ENCODE measurements at regions not wholly inside any gene's neighbourhood (a gene's known extent, or its start where the extent isn't known, plus 50 kb on each side); places are given as distances from the start of the nearest gene placed in this dataset.
"Not testable (repeated sequence)": the region's sequence is repeated elsewhere in the genome, so short reads cannot be mapped to it uniquely, and the experiment has no call there.

DNA sequence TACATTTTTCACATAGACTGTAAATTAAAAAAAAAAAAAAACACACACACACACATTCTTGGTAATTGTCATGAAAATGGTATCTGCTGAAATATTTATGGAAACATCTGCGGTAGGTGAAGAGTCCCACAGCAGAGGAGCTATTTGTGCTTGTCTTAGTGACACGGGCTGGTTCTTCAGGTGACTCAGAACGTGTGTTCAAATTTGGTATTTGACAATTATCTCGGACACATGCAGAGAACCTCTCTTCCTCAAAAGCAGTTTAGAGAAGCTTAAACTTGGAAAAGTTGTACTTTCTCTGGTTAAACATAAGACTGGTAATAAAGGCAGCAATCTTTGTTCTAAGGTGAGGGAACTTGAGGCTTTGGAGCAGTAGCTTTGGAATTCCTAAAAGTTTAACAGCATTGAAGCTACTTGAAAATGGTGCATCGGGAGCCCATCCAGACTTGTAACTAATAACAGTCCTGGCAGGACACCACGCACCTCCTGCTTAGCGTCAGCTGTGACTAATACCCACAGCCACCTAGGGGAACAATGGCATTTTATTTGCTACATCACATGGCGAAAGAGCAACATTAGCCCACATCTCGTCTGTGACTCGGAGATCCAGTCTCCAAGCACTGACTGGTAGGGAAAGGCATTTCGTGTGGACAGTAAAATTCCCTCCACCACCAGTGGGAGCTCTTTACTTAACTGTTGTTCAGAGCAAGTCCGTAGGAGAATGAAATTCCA is 1505.1 kb upstream of the SLC10A2 start:
- DNase-seq: peak; percentile 89

DNA sequence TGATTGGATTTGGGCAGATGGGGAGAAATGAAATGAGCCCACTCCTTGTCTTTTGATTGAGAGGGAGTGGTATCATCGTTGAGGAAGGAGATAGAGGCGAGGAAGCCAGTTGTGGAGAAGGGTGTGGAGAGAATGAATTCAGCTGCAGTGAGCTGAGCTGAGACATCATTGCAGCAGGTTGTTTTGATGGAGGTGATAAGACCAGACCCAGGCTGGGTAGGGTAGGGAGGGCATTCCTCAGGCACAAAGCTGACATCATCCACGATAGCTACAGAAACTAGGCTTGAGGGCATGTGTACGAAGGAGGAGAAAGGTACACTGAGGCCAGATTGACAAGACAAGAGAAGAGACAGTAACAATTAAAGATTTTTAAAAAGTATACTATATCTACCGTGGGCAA is 1500.9 kb upstream of the SLC10A2 start:
- no peak for DNase-seq

GRCh38 chr13:104565888-104566287 is 1499.7 kb upstream of the SLC10A2 start:
- no peak for DNase-seq

GRCh38 chr13:104553896-104554295 is 1487.7 kb upstream of the SLC10A2 start:
- DNase-seq: no peak

DNA sequence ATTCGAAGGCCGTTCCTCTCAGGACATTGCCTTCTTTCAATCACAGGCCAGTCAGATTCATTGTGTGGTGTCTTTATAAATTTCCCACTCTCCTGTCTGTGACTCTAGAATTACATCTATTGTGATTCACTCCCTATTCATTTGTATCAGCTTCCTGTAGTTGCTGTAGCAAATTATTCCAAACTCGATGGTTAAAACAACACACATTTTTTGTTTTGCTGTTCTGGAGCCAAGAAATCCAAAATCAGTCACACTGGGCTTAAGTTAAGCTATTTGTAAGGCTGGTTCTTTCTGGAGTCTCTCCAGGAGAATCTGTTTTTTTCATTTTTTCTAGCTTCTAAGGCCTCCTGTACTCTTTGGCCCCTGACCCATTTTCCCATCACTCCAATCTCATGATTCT is 1487.0 kb upstream of the SLC10A2 start:
- DNase-seq: no peak

DNA sequence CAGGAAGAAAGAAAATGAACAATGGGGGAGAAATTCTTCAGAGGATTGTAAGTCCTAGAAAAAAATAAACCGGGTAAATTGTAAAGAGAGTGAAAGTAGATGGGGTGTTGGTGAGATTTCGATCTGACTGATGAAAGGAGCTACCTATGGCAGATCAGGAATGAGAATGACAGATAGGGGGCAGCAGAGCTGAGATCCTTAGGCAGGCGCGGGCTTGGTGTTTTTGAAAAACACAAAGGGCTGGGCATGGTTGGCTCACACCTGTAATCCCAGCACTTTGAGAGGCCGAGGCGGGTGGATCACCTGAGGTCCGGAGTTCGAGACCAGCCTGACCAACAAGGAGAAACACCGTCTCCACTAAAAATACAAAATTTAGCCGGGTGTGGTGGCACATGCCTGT is 1468.6 kb upstream of the SLC10A2 start:
- DNase-seq: no peak

GRCh38 chr13:104532132-104532531 is 1465.9 kb upstream of the SLC10A2 start:
- no peak for DNase-seq

DNA sequence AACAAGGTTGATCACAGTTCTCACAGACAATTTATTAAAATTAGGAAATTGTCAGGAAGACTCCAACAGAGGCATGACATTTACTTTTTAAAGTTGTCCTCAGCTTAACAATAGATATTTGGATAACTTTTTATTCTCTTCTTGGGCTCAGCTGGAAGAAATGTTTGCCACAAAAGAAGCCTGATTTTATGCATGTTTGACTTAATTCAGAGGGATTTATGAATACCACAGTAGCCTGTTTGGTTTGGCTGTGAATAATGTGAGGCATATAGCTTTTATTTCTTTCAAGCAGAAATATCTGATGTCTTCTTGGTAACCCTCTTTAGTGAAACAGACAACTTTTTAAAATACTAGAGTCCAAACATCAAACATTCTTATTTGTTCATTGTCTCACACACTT is 1464.5 kb upstream of the SLC10A2 start:
- no peak for DNase-seq

DNA sequence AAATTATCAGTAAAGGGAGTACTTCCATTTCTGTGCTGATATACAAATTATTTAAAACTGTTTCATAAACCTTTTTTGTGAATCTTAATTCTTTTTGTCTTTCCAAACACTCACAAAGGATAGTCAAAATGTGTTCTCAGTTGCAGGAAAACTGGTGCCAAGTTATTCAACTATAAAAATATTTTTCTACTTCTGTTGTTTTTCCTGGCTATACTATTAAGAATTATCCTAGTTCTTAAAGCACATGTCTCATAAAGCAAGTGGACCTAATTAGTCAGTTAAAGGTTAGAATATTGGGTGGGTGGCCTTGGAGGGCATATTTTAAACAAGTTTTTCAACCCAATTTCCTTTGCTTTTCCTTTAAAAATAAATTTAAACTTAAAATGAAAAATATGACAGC is 1460.3 kb upstream of the SLC10A2 start:
- DNase-seq: no peak

DNA sequence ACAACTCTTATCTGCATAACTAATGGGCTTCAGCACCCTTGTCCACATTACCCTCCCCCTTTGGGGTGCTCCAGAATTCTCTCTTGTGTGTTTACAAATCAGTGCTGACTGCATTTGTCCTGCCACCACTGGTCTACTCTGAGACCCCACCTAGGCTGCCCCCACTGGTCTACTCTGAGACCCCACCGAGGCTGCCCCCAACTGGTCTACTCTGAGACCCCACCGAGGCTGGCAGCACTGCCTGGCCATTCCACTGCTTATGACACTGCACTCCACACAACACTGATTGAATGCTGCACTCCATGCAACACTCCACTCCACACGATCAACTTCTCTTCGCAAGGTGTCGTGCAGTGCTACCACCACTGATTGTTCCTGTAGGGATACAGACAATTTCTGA is 1459.2 kb upstream of the SLC10A2 start:
- DNase-seq: no peak

DNA sequence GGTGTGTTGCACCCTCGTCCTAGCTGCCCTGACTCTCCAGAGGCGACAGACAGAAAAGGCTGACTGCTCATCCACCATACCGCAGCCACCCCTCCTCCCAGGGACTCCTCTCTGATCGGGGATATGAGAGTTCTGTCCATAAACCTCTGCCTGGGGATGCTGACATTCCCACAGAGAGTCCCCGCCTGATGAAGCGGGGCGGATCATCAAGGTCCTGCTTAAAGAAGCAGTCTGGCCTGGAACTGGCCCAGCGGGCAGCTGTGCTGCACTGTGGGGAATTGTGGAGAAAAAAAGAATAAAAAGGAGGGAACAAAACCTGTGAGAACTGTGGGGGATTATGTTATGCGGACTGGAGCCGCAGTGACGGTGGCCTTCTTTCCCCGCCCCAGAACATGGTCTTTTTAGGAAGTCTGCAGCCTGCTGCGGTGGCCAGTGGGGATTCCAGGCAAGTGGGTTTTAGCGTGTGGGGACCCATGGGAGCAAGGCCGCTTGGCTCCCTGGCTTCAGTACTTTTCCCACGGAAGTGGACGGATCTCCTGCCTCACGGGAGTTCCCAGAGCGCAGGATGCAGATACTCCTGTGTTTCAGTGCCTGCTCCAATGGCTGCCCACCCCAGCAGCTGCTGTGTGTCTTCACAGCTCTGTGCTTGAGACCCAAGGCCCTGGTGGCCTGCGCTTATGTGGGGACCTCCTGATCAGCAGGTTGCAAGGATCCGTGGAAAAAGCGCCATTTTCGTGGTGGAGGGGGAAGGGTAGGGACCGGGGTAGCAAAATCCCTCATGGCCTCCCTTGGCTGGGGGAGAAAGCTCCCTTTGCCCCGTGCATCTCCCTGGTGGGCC is 1456.2 kb upstream of the SLC10A2 start:
- DNase-seq: no peak

GRCh38 chr13:104510422-104510821 is 1444.2 kb upstream of the SLC10A2 start:
- no peak for DNase-seq

- DNase-seq: not testable (repeated sequence)
Observed at GRCh38 chr13:104493502-104493901, 1427.3 kb upstream of the SLC10A2 start.

GRCh38 chr13:104491916-104492315 is 1425.7 kb upstream of the SLC10A2 start:
- DNase-seq: no peak

- DNase-seq: no peak
Observed at GRCh38 chr13:104487006-104487405, 1420.8 kb upstream of the SLC10A2 start.

DNA sequence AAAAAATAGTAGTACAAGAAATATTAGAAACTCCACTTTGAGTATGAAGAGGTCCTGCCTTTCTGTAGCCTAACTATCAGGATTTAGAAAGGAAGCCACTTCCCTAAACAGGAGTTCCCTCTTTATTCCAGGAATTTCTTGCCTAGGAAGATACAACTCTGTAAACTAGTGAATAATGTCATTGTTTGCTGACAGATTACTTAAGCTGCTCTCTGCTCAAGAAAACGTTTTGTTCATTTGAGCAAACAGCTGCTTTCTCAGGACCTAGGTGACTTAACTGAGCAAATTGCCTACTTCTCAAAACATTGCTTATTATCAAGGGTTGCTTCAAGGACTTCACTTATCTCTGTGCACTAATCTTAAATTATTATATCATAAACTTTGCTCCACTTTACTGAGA is 1419.4 kb upstream of the SLC10A2 start:
- no peak for DNase-seq

DNA sequence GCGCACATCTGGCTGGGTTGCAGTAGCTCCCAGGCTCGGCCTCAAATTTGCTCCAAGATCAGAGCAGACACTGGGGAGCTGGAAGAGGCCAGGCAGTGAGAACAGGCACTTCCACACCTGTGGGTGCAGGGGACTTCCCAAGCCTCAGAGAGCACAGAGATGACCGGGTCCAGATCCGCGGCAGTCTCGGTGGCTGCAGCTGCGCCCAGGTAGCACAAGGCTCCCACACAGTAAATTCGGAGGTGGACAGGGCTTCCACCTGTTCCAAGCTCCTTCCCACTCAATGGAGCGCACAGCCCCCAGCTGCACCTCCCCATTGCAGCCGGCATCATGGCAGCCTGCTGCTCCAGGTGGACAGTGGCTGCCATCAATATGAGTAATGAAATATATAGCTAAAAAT is 1417.4 kb upstream of the SLC10A2 start:
- DNase-seq: no peak

GRCh38 chr13:104477261-104477660 is 1411.0 kb upstream of the SLC10A2 start:
- DNase-seq: no peak

- DNase-seq: no peak
Observed at GRCh38 chr13:104473936-104474335, 1407.7 kb upstream of the SLC10A2 start.

GRCh38 chr13:104466016-104466415 is 1399.8 kb upstream of the SLC10A2 start:
- DNase-seq: no peak

DNA sequence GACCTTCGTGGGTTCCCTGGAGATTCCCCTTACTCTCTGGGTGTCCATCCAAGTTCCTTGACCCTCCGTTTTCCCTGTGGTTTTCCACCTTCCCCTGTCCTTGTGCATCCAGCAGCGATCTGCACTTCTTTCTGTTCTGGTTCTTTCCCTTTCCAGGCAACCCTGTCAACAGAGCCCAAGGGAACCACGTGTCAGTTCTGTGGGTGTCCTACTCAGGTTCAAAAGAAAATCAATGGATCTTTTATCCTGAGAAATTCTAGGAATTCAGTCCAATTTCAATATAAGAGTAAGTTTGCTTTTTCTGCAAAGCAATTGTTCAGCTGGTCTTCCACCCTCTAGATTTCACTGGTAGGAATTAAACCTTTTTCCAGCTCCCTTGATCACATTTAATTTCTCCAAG is 1394.8 kb upstream of the SLC10A2 start:
- no peak for DNase-seq

DNA sequence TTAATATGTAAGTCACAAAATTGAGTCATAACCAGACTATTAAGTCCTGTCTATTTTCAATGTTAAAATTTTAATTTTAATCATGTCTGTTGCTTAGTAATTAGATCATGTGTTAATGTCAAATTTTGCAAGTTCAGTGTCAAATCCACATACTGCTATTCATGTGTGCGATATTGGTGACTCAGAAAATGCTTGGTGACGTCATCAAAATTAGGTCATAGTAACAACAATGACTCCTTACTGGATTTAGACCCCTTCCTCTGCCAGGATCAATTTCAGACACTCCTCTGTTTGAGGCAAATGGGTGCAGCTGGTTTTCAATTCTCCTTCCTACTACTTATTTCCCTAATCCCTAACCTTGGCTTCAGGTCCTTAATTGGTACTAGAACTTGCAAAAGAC is 1394.3 kb upstream of the SLC10A2 start:
- DNase-seq: no peak

GRCh38 chr13:104450006-104450405 is 1383.8 kb upstream of the SLC10A2 start:
- no peak for DNase-seq

GRCh38 chr13:104447348-104447747 is 1381.1 kb upstream of the SLC10A2 start:
- DNase-seq: no peak

- no peak for DNase-seq
Observed at GRCh38 chr13:104442536-104442935, 1376.3 kb upstream of the SLC10A2 start.

Data from SHP77 treated with DMSO at 0.1 percent for 48 hours (cell line).